ENCODE measurements at regions not wholly inside any gene's neighbourhood (a gene's known extent, or its start where the extent isn't known, plus 50 kb on each side); places are given as distances from the start of the nearest gene placed in this dataset.

DNA sequence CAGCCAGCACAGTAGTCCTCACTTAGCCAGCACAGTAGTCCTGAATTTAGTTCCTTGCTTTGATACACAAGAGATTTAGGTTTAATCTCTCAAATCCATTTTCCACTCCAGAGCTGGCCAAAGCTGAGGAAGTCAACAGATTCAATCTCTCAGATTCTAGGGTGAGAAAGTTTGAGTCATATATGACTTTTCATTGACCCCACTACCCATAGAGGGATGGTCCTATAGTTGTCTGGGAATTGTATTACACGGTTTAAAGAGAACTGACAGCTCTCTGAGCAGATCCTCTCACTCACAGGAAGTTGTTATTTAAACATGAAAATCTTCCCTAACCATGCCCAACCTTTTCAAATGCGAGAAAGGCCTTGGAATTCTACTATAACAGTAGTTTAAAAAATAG lies 641.8 kb upstream of the SEMA3D start:
- intact Hi-C loops (cut with DNase I): no loop called here
- 29 to 40% (median 36%) methylated on average over 2 of the region's 2 CpGs for WGBS, 4 donors
- no peak for ATAC-seq

DNA sequence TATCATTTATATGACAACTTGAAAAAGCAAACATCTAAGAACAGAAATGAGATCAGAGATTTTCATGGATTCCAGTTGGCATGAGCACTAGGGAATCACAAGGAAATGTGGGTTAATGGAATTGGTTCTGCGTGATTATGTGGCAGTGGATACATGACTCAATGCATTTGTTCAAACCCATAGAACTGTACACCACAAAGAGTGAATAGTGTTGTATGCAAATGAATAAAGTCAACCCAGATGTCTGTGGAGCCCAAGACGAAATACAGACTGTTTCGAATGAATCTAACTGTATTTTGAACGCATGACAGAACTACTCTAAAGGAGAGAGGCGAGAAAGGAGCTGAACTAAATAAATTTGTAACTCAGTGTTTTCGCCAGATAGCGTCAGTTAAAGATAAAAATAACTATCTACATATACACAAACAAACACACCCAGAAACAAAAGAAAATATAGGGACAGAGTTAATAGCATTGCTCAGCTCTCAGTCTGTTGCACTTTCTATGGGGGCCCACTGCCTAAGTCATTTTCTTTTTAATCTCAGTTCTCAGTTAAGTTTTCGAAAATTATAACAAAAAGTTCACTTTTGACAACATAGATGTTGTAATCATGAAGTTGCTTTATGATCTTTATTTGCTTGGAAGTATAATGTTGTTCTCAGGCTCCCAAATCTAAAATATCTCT lies 636.7 kb upstream of the SEMA3D start:
- H3K27ac ChIP-seq: no peak overlapping the region
- H3K36me3 ChIP-seq: no peaks in the 10 kb centered on the region
- peaks cover 0 to 4% (median 0%) of the 10 kb centered on the region in 12 donors for H3K9me3 ChIP-seq
- 66 to 81% (median 69%) methylated on average over 8 of the region's 8 CpGs for WGBS, 4 donors
- intact Hi-C loops (cut with DNase I): no loop called here
- DNase-seq: no peak
- H3K4me1 ChIP-seq: no peaks in the 10 kb centered on the region
- TF ChIP-seq, protein P1, sequence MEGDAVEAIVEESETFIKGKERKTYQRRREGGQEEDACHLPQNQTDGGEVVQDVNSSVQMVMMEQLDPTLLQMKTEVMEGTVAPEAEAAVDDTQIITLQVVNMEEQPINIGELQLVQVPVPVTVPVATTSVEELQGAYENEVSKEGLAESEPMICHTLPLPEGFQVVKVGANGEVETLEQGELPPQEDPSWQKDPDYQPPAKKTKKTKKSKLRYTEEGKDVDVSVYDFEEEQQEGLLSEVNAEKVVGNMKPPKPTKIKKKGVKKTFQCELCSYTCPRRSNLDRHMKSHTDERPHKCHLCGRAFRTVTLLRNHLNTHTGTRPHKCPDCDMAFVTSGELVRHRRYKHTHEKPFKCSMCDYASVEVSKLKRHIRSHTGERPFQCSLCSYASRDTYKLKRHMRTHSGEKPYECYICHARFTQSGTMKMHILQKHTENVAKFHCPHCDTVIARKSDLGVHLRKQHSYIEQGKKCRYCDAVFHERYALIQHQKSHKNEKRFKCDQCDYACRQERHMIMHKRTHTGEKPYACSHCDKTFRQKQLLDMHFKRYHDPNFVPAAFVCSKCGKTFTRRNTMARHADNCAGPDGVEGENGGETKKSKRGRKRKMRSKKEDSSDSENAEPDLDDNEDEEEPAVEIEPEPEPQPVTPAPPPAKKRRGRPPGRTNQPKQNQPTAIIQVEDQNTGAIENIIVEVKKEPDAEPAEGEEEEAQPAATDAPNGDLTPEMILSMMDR (IDR thresholded peaks at IDR 0.05): no peak
- no peak for TF ChIP-seq POLR2A (IDR thresholded peaks at IDR 0.05)
- ATAC-seq: no peak
- H3K4me3 ChIP-seq: no peak overlapping the region
- H3K27me3 ChIP-seq: no peaks in the 10 kb centered on the region

More for the DNA sequence above, 641.8 kb upstream of the SEMA3D start:
- no peak for DNase-seq
- no peak overlapping the region for H3K4me3 ChIP-seq
- no peaks in the 10 kb centered on the region for H3K9me3 ChIP-seq
- no peaks in the 10 kb centered on the region for H3K27me3 ChIP-seq
- no peak overlapping the region for H3K27ac ChIP-seq
- no peaks in the 10 kb centered on the region for H3K36me3 ChIP-seq
- H3K4me1 ChIP-seq: no peaks in the 10 kb centered on the region
- TF ChIP-seq, protein P1 (IDR thresholded peaks at IDR 0.05): no peak
- no peak for TF ChIP-seq POLR2A (IDR thresholded peaks at IDR 0.05)

DNA sequence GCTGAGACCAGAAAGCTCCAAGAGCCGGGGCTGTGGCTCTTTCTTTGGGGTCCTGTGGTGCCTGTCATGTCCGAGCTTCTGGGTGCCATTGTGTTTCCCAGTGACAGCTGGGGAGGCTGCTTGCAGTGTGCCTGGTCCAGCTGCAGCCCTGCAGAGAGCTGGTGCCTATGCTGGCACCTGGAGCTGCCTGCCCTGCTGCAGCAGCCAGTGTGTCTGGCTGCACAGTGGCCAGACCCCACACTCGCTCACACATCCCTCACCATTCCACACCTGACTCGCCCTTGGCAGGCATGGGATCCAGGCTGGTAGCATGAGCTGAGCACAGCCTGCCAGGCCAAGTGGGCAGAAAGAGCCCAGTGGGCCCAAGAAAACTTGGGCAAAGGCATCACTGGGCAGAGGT lies 635.1 kb upstream of the SEMA3D start:
- no peaks in the 10 kb centered on the region for H3K27me3 ChIP-seq
- DNase-seq (no peak), ATAC-seq (no peak)
- H3K36me3 ChIP-seq: no peaks in the 10 kb centered on the region
- H3K27ac ChIP-seq: no peak overlapping the region
- intact Hi-C loops (cut with DNase I): no loop called here
- 81 to 93% (median 83%) methylated on average over 3 to 4 of the region's 4 CpGs for WGBS, 4 donors
- no peak for TF ChIP-seq POLR2A (IDR thresholded peaks at IDR 0.05)
- TF ChIP-seq, protein P1 (IDR thresholded peaks at IDR 0.05): no peak
- H3K4me1 ChIP-seq: no peaks in the 10 kb centered on the region
- no peak overlapping the region for H3K4me3 ChIP-seq
- peaks cover 0 to 4% (median 0%) of the 10 kb centered on the region in 12 donors for H3K9me3 ChIP-seq

DNA sequence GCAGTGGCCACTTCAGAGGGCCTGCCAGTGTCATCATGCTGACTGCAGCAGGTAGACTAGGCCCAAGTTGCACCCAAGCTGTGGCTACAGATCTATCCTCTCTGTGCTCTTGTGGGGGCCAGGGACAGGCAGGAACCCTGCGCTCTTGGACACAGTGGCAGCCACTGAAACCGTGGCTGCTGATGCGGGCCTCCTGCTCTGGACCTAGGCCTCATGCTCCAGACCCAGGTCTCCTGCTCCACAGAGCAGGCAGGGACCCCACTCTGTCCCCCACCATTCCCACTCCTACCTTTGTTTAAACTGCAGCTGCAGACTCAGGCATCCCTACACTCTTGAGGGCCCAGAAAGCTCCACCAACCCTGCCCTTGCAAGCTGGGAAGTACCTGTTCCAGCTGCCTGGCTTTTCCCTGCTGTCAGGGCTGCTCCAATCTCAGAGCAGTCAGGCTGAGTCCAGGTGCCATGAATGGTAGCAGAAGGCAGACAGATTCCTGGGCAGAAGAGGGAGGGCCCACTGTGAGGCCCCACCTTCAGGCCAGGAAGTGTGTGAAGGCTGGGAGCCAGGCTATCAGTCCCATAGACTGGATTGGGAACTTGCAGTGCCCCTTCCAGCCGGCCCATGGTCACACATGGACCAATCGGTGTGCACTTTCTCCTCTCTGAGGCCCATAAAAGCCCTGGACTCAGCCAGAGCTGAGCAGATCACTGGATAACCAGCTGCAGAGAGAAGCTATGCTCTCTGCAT lies 634.0 kb upstream of the SEMA3D start:
- Histone ChIP-seq H3K27me3 (no peaks in the 10 kb centered on the region), H3K4me3 (no peak overlapping the region), H3K27ac (no peak overlapping the region), H3K9me3 (peaks cover 0 to 4% (median 0%) of the 10 kb centered on the region in 12 donors), H3K4me1 (no peaks in the 10 kb centered on the region), H3K36me3 (no peaks in the 10 kb centered on the region)
- ATAC-seq (no peak), DNase-seq (no peak)
- no peak for TF ChIP-seq POLR2A (IDR thresholded peaks at IDR 0.05)
- TF ChIP-seq, protein P1 (IDR thresholded peaks at IDR 0.05): no peak
- intact Hi-C loops (cut with DNase I): no loop called here
- WGBS, 4 donors: 88 to 92% (median 89%) methylated on average over 5 of the region's 5 CpGs

Measured in heart left ventricle (tissue), 16 donors.